IPS-18c (cell line): ENCODE measurements at regions not wholly inside any gene's neighbourhood (a gene's known extent, or its start where the extent isn't known, plus 50 kb on each side); places are given as distances from the start of the nearest gene placed in this dataset.

ENCODE experiments used
- H3K4me3 ChIP-seq: 2 replicates; pipeline ENCODE4 v1.7.0; 2013; ENCODE audit warnings: low read depth, mild to moderate bottlenecking, low read length, moderate library complexity; ENCODE audit not compliant: insufficient read depth
- H3K9me3 ChIP-seq: one replicate; pipeline ENCODE4 v1.6.1; 2013; ENCODE audit warnings: mild to moderate bottlenecking, low read length, moderate library complexity; ENCODE audit not compliant: control insufficient read depth, insufficient read depth

DNA sequence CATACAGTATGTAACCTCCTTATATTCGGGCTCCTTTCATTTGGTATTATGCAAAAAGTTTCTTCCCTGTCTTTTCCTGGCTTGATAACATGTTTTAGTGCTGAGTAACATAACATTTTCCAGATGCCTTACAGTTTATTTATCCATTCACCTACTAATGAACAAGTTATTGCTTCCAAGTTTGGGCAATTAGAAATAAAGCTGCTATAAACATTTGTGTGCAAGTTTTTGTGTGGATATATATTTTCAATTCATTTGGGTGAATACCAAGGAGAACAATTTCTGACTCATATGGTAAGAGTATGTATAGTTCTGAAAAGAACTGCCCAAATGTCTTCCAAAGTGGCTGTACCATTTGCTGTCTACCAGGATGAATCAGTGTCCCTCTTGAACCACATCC, 360.9 kb downstream of the PCDH17 start:
- H3K4me3 ChIP-seq, result no peak overlapping the region
- no peaks in the 10 kb centered on the region for H3K9me3 ChIP-seq

DNA sequence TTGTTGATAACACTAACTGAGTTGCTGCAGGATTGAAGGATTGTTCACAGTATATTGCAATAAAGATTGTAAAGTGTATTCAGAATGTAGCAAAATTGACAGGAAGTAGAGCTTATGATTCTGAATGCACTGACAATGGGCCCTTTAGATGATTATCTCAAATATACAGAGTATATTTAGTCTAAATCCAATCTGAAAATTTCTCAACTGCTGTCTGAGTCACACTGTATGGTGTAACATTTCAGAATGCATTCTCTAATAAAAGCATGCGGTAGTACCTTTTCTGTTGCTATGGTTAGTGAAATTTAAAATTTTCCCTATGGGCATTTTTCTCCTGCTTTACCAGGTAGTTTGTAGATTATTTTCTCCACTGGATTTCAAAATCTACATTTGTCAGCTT, 365.2 kb downstream of the PCDH17 start:
- no peak overlapping the region for H3K4me3 ChIP-seq
- H3K9me3 ChIP-seq, result no peaks in the 10 kb centered on the region

DNA sequence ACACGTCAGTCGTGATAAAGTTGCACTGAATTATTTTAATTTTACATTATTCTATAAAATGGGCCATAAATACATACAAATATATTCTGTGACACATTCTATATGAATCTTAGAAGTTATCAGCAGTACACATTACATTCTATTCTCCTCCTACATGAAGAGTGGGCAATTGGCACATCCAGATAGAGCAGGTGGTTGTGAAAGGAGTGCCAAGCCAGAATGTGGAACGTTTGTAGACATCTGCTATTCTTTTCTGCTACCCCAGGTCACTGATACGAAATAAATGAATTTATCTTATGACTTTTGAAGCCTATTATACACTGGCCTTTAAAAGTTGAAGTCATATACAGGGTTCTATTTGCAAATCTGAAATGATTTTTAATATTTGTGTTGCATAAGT, 373.2 kb downstream of the PCDH17 start:
- no peaks in the 10 kb centered on the region for H3K9me3 ChIP-seq
- H3K4me3 ChIP-seq, result no peak overlapping the region

DNA sequence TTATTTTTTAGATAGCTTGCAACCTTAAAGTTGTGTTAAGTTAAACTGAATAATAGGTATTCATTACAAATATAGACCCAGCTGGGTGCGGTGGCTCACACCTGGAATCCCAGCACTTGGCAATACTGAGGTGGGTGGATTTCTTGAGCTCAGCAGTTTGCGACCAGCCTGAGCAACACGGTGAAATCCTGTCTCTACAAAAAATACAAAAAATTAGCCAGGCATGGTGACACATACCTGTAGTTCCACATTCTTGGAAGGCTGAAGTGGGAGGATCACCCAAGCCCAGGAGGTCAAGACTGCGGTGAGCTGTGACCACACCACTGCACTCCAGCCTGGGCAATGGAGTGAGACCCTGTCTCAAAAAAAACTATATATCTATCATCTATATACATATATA, 386.5 kb downstream of the PCDH17 start:
- Histone ChIP-seq H3K4me3 (no peak overlapping the region), H3K9me3 (no peaks in the 10 kb centered on the region)

DNA sequence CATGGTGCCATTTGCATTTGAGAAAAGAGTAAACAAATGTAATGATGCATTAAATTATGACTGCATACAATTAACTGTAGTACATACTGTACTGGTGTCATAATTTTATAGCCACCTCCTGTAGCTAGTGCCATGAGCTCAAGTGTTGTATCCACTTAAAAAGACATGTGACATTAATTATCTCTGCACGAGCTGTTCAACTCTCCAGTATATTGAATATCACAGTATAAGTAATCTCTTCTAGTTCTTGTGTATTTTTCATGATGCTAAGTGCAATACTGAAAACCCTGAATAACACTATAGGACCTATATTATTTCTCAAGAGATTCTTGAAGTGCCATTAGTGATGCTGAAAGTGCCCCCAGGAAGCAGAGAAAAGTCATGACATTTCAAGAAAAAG, 387.3 kb downstream of the PCDH17 start:
- no peaks in the 10 kb centered on the region for H3K9me3 ChIP-seq
- no peak overlapping the region for H3K4me3 ChIP-seq

DNA sequence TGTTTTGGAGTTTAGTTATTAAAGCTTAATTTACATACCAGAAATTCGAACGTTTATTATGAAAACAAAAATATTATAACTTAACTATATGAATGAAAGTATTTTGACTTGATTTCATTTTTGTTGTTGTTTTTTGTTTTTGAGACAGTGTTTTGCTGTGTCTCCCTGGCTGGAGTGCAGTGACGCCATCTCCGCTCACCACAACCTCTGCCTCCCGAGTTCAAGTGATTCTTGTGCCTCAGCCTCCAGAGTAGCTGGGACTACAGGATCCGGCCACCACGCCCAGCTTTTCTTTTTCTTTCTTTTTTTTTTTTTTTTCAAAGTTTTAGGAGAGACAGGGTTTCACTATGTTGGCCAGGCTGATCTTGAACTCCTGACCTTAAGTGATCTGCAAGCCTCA, 392.6 kb downstream of the PCDH17 start:
- Histone ChIP-seq H3K9me3 (no peaks in the 10 kb centered on the region), H3K4me3 (no peak overlapping the region)

DNA sequence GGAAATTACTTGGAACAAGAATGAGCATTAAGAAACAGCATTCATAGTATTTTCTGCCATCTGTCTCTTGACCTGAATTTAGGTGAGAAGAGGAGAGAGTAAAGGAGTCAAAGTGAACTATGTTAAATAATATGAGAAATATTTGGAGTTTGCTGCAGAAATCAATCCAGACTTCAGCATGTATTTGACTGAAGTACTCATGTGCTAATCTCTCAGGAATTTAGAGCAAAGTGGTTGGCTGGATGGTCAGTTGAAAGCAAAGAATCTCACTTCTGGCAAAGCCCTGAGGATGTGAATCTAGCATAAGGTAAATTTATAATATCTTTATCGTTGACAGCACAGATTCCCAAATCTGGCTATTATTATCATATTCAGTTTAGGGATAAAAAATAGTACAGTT, 394.3 kb downstream of the PCDH17 start:
- no peak overlapping the region for H3K4me3 ChIP-seq
- no peaks in the 10 kb centered on the region for H3K9me3 ChIP-seq

DNA sequence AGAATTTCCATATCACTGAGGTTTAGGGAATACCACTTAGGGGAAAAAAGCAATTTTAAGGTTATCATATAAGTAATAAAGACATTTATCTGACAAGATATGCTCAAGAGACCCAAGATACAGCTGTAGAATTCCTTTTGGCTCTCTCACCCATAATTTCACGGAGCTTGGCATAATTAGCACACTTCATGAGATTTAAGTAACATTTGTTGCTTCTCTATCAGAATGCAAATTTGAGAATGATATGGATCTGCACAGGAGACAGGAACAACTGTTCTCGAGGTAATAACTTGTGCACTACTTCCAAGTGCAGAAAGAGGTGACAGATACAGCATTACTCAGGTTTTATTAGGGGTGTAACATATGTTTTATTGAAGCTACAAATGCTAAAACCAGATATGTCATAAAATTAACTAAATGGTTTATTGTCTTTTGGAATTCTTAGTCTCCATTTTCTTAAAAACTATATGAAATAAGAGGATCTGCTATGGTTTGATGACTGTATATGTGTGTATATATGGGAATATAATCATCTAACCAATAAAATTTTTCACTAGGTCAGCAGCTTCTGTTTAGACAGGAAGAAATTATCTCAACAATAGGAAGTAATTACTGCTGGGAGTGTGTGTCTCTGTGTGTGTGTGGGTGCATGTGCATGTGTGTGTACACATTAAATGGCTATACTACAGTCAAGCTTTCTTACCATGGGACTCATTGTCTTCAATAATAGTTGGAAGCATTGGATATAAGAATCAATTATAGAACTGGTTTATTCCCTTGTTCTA, 401.3 kb downstream of the PCDH17 start:
- Histone ChIP-seq H3K9me3 (no peaks in the 10 kb centered on the region), H3K4me3 (no peak overlapping the region)

DNA sequence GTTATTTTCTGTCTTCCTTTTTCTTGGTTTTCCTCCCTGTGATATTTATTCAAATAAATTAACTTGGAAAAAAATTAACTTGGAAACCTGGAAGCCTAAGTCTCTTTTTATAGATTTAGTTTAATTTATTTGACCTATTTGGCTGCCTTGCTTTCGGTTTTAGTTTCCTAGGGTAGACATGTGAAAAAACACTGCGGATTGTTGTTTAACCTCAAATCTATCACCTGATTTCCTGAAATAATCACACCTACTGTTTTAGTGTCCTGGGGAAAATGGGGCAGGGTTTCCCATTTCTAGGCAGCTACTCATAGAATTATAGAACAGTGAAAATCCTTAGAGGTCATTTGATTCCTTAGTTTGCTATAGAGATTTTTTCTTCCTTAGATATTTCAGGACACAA, 412.4 kb downstream of the PCDH17 start:
- H3K9me3 ChIP-seq, result no peaks in the 10 kb centered on the region

DNA sequence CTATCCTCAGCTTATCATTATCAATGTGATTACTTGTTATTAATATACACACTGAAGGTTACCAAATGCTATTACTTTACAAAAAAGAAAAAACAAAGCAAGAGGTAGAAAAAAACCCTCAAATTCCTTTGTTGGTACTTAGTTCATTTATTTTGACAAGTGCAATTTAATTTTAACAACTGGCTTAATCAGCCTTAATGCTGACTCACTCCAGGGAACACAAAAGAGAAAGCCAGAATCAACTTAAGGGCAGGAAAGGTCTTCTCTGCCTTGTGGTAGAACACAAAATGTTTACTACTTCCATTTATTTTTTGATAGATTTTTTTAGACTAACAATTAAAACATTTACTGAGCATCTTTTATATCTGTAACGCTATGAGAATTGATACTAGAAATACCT, 417.1 kb downstream of the PCDH17 start:
- Histone ChIP-seq H3K4me3 (no peak overlapping the region), H3K9me3 (peaks cover 7% of the 10 kb centered on the region)

More for the DNA sequence above, 412.4 kb downstream of the PCDH17 start:
- H3K4me3 ChIP-seq, result no peak overlapping the region

DNA sequence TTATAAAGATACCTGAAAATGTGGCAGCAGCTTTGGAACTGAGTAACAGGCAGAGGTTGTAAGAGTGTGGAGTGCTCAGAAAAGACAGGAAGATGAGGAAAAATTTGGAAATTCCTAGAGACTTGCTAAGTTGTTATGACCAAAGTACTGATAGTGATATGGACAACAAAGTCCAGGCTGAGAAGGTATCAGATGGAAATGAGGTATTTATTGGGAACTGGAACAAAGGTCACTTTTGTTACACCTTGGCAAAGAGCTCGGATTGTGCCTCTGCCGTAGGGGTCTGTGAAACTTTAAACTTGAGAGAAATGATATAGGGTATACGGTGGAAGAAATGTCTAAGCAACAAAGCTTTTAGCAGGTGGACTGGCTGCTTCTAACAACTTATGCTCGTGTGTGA, 419.9 kb downstream of the PCDH17 start:
- no peak overlapping the region; the same call in 1 of the 2 replicates for H3K4me3 ChIP-seq
- H3K9me3 ChIP-seq, result peaks cover 7% of the 10 kb centered on the region

DNA sequence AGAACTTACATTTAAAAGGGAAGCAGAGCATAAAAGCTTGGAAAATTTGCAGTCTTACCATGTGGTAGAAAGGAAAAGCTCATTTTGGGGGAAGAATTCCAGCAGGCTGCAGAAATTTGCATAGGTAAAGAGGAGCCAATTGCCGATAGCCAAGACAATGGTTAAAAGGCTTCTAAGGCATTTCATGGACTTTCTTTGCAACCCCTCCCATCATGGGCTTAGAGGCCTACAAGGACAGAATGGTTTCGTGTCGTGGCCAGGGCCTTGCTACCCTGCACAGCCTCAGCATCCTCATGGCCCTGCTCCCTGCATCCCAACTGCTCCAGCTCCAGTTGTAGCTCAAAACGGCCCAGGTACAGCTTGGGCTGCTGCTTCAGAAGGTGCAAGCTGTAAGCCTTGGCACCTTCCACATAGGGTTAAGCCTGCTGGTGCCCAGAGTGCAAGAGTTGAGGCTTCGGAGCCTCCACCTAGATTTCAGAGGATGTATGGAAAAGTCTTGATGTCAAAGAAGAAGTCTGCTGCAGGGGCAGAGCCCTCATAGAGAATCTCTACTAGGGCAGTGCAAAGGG, 420.3 kb downstream of the PCDH17 start:
- H3K4me3 ChIP-seq, result no peak overlapping the region; the same call in 1 of the 2 replicates
- peaks cover 7% of the 10 kb centered on the region for H3K9me3 ChIP-seq

DNA sequence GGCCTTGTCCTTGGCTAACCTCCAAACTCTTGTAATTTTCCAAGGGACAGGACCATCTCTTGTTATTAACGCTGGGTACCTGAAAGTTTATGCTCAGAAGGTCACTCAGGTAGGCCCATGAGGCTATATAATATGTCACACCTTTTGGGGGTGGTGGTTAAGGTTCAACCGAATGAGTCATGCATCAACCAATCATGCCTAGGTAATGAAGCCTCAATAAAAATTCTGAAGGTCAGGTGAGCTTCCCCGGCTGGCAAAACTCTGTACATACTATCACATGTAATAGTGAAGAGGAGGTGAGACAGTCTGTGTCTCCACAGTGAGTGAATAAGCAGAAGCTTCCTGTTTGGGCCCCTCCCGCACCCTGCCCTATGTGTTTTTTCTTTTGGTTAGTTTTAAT, 424.9 kb downstream of the PCDH17 start:
- Histone ChIP-seq H3K9me3 (peaks cover 7% of the 10 kb centered on the region), H3K4me3 (no peak overlapping the region)

DNA sequence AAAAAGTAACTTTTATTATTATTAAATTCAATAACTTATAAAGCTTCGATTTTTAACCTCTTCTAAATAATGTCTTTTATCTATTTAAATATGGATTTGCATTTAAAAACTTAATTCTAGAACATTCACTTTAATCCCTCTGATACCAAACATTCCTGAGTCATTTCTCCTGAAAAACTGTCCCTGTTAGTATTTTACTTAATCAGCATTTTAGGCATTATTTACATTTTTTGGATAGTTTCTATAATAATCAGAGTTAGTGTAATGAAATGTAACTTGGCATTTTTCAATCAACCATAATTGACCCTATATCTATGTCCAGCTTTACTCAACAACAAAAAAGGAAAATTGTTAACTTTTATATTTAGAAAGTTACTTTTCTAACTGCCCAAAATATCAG, 428.1 kb downstream of the PCDH17 start:
- no peak overlapping the region for H3K4me3 ChIP-seq
- H3K9me3 ChIP-seq, result peaks cover 2% of the 10 kb centered on the region

DNA sequence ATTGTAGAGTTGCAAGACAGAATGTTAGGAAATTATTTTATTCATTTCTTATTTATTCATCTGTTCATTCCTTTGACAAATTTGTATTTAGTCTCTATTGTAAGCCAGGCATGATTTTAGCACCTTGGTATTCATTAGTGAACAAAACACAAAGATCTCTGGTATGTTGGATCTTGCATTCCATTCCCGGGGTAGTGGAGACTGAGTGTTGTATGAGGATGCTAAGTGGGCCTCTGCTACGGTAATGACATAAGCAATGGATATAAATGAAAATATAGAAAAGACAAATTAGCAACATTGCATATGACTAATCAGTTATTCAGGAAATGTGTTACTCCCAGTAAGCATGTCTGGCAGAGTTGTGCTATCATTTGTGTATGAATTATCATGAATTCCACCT, 449.3 kb downstream of the PCDH17 start:
- Histone ChIP-seq H3K9me3 (no peaks in the 10 kb centered on the region), H3K4me3 (no peak overlapping the region)

DNA sequence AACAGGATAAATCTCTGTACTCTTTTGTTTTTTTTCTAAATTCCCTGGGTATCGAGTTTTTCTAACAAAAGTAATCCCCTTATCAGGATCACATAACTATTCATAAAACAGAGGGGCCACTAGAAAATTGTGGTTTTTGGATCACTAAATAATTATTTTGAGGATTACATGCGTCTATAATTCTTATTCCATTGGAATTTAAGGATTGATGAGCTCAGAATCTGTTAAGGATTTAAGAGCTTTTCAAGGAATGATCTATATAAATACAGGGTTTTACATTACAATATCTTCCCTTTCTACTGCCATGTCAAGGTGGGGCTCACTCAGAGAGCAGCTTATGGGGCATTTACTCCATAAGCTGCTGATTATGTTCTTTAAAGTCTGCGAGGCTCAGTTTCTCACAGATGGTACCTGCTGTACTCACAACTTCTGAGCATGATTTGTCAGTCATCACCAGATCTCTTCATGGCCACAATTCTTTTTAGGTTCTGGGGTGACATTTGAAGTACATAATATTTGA, 449.8 kb downstream of the PCDH17 start:
- Histone ChIP-seq H3K9me3 (no peaks in the 10 kb centered on the region), H3K4me3 (no peak overlapping the region)

DNA sequence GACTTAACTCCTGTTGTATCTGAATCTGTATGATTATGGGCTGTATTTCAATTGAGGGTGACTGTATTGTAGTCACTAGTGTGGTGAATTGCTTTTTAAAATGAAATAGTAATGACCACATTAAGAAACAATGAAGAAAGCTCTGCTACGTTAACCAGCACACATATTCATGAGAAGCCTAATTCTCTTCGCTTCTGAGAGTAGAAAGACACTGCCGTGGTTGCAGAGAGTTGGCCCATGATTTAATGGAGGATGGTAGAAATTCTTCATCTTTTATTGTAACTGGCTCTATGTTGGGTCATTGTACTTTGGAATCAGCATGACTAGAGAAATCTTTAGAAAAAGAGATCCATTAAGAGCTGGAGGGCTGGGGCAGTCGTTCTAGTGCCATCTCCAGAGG, 451.5 kb downstream of the PCDH17 start:
- Histone ChIP-seq H3K9me3 (no peaks in the 10 kb centered on the region), H3K4me3 (no peak overlapping the region)

DNA sequence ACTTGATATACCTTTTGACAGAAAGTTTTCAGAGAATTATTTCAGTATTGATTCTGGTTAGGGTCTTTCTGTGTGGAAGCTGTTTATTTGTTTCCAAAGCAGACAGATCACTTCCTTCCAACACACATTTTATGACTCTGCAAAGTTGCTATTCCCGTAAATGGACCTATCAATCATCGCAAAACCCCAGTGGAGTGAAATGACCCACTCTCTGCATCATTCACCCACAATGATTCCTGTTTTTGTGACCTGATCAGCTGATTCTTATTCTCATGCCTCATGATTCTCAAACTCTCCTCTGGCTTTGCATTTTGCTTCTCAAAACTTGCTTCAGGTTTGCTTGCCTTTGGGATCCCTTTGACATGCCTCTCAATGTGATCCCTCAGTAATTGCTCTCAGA, 453.7 kb downstream of the PCDH17 start:
- H3K4me3 ChIP-seq, result no peak overlapping the region
- H3K9me3 ChIP-seq, result no peaks in the 10 kb centered on the region

DNA sequence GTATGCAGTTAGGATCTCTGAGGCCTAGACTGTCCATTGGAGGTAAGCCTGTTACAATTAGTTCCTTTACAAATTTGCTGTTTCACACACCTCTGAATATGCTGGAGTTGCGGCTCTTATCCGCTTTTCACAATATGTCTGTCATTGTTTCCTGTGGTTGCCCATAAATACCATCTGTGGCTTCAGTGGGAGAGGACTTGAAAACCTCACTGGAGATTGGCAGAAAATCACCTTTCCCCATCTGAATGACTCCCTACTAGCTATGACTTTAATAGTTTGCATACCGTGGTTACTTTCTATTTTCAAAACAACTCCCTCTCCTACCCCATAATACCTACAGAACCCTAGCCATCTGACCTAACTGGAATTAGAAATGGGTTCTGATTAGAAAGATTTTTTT, 454.3 kb downstream of the PCDH17 start:
- no peak overlapping the region for H3K4me3 ChIP-seq
- no peaks in the 10 kb centered on the region for H3K9me3 ChIP-seq
